ENCODE measurements at regions not wholly inside any gene's neighbourhood (a gene's known extent, or its start where the extent isn't known, plus 50 kb on each side); places are given as distances from the start of the nearest gene placed in this dataset.
"Not testable (repeated sequence)": the region's sequence is repeated elsewhere in the genome, so short reads cannot be mapped to it uniquely, and the experiment has no call there.

DNA sequence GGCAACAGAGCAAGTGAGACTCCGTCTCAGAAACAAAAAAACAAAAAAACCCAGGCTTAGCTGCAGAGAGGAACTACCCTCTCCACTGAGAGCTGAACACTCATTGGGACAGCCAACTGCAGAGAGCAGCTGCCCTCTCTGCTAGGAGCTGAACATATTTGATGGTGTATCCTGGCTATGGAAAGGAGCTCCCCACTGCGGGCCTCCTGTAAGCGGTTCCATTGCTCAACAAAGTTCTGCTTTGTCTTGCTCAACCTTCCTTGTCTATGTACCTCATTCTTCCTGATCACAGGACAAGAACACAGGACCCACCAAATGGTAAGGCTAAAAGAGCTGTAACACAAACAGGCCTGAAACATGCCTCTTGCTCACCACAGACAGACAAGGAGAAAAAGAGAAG, 246.3 kb upstream of the LRRTM4 start:
- TF ChIP-seq GATA1 (IDR thresholded peaks at IDR 0.05; ENCODE audit: low read depth, low read length) = no peak
- DNase-seq = no peak

DNA sequence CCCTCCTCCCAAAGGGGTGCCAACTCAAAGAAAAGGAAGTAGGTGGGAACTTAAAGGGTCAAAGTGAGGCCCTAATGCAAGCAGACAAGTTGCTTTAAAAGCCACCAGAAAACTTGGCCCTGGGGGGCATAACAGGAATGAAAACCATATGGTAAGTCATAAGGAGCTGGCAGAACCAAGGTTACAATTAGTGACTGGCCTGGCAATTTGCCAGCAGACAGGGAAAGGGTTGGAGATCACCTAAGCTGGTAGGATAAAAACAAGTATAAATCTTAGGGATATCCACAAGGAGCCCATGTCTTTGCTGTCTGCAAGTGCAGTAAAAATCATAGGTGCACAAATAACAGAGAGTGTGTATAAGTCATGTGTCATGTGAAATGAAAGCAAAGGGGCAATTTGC, 256.7 kb upstream of the LRRTM4 start:
- DNase-seq = no peak
- no peak for TF ChIP-seq GATA1 (IDR thresholded peaks at IDR 0.05; ENCODE audit: low read depth, low read length)
- TF ChIP-seq POLR2A (IDR thresholded peaks at IDR 0.05; ENCODE audit: low read length) = no peak

DNA sequence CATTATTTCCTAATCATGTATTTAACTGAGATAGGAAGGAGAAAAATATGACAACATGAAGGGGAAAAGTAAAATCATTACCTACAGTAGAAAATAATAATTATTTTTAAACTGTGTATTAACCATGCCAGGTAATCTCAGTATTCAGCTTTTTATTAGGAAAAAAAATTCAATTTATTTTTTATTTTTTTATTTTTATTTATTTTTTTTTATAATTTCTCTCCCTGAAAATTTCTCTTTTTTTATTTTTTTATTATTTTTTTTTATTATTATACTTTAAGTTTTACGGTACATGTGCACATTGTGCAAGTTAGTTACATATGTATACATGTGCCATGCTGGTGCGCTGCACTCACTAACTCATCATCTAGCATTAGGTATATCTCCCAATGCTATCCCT, 271.3 kb upstream of the LRRTM4 start:
- DNase-seq = not testable (repeated sequence)

DNA sequence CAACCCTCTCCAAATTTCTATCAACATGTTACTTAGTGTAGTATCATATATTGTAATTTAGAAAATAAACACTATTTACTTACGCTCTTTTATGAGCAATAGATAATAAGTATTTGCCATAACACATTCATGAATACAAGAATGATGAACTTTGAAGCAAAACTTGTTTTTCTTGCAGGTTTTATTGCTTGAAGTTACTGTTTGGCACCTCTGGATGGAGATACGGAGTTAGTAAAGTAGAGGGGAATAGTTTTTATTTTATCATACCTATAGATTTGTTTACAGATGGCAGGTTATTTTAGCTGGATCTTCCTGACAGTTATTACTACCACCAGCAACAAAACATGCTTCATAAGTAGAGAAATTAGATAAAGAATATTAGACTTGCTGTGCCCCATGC, 274.2 kb upstream of the LRRTM4 start:
- TF ChIP-seq POLR2A (IDR thresholded peaks at IDR 0.05; ENCODE audit: low read length) (no peak), GATA1 (IDR thresholded peaks at IDR 0.05; ENCODE audit: low read depth, low read length) (no peak)
- no peak for DNase-seq

DNA sequence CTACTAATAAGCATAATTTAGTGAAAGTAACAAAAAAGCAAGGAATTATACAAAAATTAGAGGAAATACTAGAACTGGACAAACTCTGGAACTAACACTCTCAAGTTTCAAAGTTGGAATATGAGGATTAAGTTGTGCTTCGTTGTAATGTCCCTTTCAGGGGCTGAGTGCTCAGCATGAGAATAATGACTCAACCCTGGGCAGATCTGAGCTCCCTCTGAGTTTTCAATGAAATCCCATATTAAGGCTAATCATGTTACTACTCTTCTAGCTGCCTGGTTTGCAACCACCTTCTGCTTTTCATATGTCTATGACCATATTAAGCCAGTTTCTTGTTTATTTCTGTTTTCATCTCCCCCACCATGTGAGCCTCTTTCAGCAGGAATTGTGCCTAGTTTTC, 274.9 kb upstream of the LRRTM4 start:
- DNase-seq = no peak
- TF ChIP-seq GATA1 (IDR thresholded peaks at IDR 0.05; ENCODE audit: low read depth, low read length) (no peak), POLR2A (IDR thresholded peaks at IDR 0.05; ENCODE audit: low read length) (no peak)

DNA sequence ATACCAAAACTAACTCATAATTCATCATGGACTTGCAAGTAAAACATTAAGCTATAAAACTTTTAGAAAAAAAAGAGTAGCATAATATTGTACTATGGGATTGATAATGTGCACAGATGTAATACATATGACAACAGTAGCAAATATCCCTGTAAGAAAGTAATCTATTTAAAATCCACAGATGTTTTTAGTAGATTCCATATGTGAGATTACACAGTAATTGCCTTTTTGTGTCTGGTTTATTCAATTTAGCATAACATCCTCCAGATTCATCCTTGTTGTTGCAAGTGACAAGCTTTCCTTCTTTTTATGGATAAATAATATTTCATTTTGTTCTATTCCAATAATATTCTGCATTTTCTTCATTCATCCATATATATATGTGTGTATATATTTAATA, 278.2 kb upstream of the LRRTM4 start:
- TF ChIP-seq GATA1 (IDR thresholded peaks at IDR 0.05; ENCODE audit: low read depth, low read length) (no peak), POLR2A (IDR thresholded peaks at IDR 0.05; ENCODE audit: low read length) (no peak)
- DNase-seq = no peak

DNA sequence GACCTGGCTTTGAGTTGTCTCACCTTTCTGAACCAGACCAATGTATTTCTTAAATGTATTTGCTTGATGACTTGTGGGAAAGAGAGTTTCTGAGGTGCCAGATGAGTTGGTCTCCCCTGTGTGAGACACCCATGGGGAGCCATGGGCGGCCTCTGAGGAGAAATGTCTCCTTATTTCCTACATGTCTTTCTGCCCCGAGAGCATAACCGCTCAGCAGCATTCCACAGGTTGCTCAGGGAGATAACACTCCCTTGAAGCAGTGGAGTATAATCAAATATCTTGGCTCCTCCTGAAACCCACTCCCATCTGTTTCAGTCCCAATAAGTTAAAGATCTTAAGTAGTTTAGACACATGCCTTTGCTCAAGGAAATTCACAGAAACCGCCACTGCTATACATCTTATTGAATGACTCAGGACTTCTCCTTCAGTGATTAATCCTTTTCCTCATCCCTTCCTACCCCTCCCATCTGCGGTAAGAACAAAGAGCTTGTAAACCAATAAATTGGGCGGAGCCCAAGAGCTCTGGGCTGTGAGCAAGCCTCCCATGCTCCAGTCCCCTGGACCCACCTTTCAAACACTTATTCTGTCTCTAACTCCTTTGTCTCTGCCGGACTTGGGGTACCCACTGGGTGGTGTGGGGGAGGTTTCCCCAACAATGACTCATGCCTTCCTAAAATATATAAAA, 285.5 kb upstream of the LRRTM4 start:
- TF ChIP-seq POLR2A (IDR thresholded peaks at IDR 0.05; ENCODE audit: low read length) (no peak), GATA1 (IDR thresholded peaks at IDR 0.05; ENCODE audit: low read depth, low read length) (no peak)
- no peak for DNase-seq

DNA sequence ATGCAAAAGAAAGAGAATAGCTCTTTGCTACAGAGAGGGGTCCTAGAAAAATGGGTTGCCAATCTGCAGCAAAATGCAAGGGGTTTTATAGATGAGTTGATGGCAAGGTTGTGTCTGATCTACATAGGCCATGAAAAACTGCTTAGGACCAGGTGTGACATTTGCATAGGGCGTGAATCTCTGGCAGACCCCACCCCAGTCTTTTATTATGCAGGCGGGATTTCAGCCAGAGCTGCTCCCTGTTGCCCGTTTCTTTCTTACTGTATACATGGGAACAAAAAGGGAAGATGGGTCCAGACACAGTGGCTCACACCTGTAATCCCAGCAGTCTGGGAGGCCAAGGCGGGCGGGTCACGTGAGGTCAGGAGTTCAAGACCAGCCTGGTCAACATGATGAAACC, 286.4 kb upstream of the LRRTM4 start:
- no peak for TF ChIP-seq GATA1 (IDR thresholded peaks at IDR 0.05; ENCODE audit: low read depth, low read length)
- TF ChIP-seq POLR2A (IDR thresholded peaks at IDR 0.05; ENCODE audit: low read length) = no peak
- no peak for DNase-seq

DNA sequence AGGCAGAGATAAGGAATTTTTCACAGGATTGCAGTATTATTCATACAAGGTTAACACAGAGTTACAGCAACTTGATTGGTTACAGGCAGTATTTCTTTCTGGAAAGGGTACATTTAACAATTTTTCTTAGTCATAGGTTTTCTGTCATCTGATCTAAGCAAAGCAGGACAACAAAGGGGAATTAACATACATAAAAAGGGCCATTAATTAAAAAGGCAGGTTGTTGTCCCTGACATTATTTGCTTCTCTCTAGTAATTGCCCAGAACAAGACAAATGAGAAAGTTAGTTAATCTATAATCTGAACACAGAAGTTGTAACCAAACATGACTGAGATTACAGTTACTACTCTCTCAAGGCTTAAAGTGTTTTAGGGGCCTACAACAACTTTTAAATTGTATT, 291.4 kb upstream of the LRRTM4 start:
- TF ChIP-seq POLR2A (IDR thresholded peaks at IDR 0.05; ENCODE audit: low read length) = no peak
- TF ChIP-seq GATA1 (IDR thresholded peaks at IDR 0.05; ENCODE audit: low read depth, low read length) = no peak
- no peak for DNase-seq

DNA sequence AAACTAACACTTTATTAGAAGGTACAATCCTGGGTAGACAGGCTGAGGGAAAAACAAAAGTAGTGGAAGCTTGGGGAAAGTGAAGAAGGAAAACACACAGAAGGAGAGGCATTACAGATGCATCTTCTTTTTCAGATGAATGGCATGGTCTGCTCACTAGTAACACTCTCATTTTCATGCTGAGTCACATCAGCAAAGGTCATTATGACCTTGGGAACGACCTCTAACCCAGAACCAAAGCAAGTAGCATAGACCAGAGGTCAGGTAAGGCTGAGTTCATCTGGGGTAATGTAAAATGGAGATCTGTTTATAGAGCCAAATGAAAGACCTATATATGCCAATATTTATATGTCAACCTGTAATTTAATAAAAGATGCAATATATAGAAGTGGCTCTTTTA, 294.4 kb upstream of the LRRTM4 start:
- no peak for DNase-seq
- TF ChIP-seq GATA1 (IDR thresholded peaks at IDR 0.05; ENCODE audit: low read depth, low read length) = no peak
- TF ChIP-seq POLR2A (IDR thresholded peaks at IDR 0.05; ENCODE audit: low read length) = no peak

DNA sequence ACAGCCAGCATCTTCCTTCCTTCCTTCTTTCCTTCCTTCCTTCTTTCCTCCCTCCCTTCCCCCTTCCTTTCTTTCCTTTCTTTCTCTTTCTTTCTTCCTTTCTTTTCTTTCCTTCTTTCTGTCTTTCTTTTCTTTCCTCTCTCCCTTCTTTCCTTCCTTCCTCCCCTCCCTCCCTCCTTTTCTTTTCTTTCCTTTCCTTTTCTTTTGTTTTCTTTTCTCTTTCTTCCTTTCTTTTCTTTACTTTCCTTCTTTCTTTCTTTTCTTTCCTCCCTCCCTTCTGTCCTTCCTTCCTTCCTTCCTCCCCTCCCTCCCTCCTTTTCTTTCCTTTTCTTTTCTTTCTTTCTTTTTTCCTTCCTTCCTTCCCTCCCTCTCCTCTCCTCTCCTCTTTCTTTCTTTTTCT, 296.0 kb upstream of the LRRTM4 start:
- no peak for DNase-seq
- no peak for TF ChIP-seq GATA1 (IDR thresholded peaks at IDR 0.05; ENCODE audit: low read depth, low read length)
- no peak for TF ChIP-seq POLR2A (IDR thresholded peaks at IDR 0.05; ENCODE audit: low read length)

DNA sequence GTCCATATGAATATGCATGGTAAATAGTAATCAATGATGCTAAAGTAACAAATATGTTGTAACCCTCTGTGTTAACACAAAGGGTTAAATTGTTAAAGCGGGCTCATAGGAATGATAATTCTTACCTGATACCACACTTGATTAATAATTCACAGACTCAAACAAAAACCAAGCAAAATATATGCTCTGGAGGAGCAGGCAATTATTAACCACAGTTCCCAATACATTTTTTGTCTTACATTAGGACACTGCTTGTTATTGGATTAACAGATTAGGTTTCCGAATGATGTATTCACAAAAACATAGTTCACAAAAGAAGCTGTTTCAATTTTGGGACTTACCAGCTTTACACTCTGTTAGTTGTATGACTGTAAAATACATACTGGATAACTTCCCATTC, 300.9 kb upstream of the LRRTM4 start:
- DNase-seq = no peak
- TF ChIP-seq POLR2A (IDR thresholded peaks at IDR 0.05; ENCODE audit: low read length) (no peak), GATA1 (IDR thresholded peaks at IDR 0.05; ENCODE audit: low read depth, low read length) (no peak)

DNA sequence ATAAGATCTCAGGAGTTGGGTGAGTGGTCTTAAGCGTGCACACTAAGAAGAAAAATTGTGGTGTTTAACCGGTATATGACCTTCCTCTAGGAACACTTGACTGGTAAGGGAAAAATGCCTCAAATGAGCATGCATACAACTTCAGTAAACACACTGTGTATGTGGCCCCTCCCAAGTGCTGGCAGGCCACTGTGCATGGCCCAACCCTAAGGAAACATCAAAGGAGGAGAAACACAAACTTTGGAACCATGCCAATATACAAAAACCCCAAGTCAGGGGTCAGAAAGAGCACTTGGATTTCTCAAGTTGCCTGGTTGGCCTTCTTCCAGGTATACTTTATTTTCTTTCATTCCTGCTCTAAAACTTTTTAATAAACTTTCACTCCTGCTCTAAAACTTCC, 308.9 kb upstream of the LRRTM4 start:
- no peak for DNase-seq
- TF ChIP-seq POLR2A (IDR thresholded peaks at IDR 0.05; ENCODE audit: low read length) (no peak), GATA1 (IDR thresholded peaks at IDR 0.05; ENCODE audit: low read depth, low read length) (no peak)

DNA sequence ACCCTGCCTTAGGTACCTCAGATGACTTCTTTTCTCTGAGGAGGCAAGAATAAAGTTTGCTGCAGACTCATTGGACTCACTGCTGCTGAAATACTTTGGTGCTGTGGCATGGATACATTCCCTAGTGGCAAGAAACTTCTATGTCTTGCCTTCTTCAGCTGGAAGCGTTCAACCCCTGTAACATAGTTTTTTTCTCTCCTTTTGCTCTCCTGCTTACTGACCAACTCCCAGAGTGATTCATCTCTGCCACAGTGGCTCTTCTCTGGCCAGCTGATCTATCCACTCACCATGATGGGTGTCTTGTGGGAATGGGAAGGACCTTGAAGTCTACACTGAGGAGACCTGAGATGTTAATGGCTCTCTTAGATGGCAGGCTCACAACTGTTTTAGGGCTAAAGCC, 309.3 kb upstream of the LRRTM4 start:
- DNase-seq = no peak
- TF ChIP-seq GATA1 (IDR thresholded peaks at IDR 0.05; ENCODE audit: low read depth, low read length) = no peak
- TF ChIP-seq POLR2A (IDR thresholded peaks at IDR 0.05; ENCODE audit: low read length) = no peak

DNA sequence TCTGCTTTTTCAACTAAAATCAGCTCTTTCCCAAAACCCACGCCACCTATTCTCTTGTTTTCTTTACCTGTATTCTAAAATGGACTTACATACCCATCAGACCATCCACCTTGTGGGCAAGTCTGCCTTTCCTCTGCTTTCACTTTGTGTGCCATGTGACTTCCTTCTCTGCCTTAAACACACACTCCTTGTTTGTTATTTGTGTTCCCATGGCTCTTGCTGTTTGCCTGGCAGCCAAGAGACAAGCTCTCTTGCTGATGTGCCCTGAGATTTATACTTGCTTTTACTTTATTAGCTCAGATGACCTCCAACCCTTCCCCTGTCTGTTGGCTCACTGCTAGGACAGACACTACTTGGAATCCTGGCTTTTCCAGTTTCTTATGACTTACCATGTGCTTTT, 309.7 kb upstream of the LRRTM4 start:
- no peak for DNase-seq
- TF ChIP-seq POLR2A (IDR thresholded peaks at IDR 0.05; ENCODE audit: low read length) (no peak), GATA1 (IDR thresholded peaks at IDR 0.05; ENCODE audit: low read depth, low read length) (no peak)
